ENCODE measurements at regions not wholly inside any gene's neighbourhood (a gene's known extent, or its start where the extent isn't known, plus 50 kb on each side); places are given as distances from the start of the nearest gene placed in this dataset.
"Not testable (repeated sequence)": the region's sequence is repeated elsewhere in the genome, so short reads cannot be mapped to it uniquely, and the experiment has no call there.

- no peaks in the 10 kb centered on the region for H3K27me3 ChIP-seq (ENCODE audit: control insufficient read depth in 3 of 3, insufficient read depth in 3 of 3, low read length in 3 of 3)
- H3K4me1 ChIP-seq (ENCODE audit: control insufficient read depth in 3 of 3, insufficient read depth in 3 of 3, low read length in 3 of 3): peaks cover 0 to 1% (median 1%) of the 10 kb centered on the region in 3 donors
- no peaks in the 10 kb centered on the region for H3K9me3 ChIP-seq (ENCODE audit: control insufficient read depth in 3 of 3, low read length in 3 of 3)
- no peak overlapping the region for H3K9ac ChIP-seq (ENCODE audit: low read depth in 1 of 3, low read length in 3 of 3)
- H3K36me3 ChIP-seq (ENCODE audit: control insufficient read depth in 3 of 3, insufficient read depth in 3 of 3, low read length in 3 of 3): no peaks in the 10 kb centered on the region
- H3K27ac ChIP-seq (ENCODE audit: low read depth, low read length): no peak overlapping the region
- H3K4me3 ChIP-seq (ENCODE audit: low read length in 3 of 3): no peak overlapping the region
These were observed 283.4 kb upstream of the KLF4 start for GRCh38 chr9:107772988-107773387.

DNA sequence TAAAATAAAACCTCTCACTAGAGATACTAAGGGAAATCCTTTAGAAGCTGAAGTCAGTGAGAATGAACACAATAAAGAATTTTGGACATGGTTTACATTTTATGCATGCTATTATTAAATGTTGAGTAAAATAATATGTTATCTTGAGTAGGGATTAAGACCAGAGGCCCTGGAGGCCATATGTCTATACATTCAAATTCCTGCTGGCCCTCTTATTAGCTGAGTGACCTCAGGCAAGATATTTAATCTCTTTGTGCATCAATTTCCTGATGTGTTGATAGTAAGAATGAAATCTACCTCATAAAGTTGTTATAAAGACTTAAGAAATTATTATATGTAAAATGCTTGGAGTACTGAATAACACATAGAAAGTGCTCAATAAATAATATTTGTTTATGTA is 281.1 kb upstream of the KLF4 start:
- Histone ChIP-seq H3K9me3 (ENCODE audit: control insufficient read depth in 3 of 3, low read length in 3 of 3) (no peaks in the 10 kb centered on the region), H3K27ac (ENCODE audit: low read depth, low read length) (no peak overlapping the region), H3K27me3 (ENCODE audit: control insufficient read depth in 3 of 3, insufficient read depth in 3 of 3, low read length in 3 of 3) (no peaks in the 10 kb centered on the region), H3K4me3 (ENCODE audit: low read length in 3 of 3) (no peak overlapping the region), H3K4me1 (ENCODE audit: control insufficient read depth in 3 of 3, insufficient read depth in 3 of 3, low read length in 3 of 3) (peaks cover 0 to 8% (median 2%) of the 10 kb centered on the region in 3 donors), H3K36me3 (ENCODE audit: control insufficient read depth in 3 of 3, insufficient read depth in 3 of 3, low read length in 3 of 3) (no peaks in the 10 kb centered on the region), H3K9ac (ENCODE audit: low read depth in 1 of 3, low read length in 3 of 3) (no peak overlapping the region)

DNA sequence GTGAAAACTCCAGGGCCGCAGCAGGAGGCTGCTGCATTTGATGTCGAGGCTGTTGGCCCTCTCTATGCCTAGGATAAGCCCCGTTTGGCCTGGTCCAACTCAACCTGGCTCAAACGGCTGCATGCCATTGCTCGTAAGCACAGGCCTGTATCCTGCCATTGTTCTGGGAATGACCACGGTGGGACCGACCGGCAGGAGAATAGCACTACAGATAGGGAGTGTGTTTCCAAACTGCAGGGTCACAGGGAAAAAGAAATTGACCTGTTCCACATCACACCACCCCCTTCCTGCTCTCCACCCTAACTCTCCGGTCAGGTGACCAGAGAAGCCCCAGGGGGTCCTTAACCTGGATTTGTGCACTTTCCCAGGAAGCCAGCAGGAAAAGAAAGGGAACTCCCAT is 278.7 kb upstream of the KLF4 start:
- Histone ChIP-seq H3K9ac (ENCODE audit: low read depth in 1 of 3, low read length in 3 of 3) (no peak overlapping the region), H3K4me3 (ENCODE audit: low read length in 3 of 3) (no peak overlapping the region), H3K27ac (ENCODE audit: low read depth, low read length) (no peak overlapping the region), H3K9me3 (ENCODE audit: control insufficient read depth in 3 of 3, low read length in 3 of 3) (no peaks in the 10 kb centered on the region), H3K36me3 (ENCODE audit: control insufficient read depth in 3 of 3, insufficient read depth in 3 of 3, low read length in 3 of 3) (no peaks in the 10 kb centered on the region), H3K4me1 (ENCODE audit: control insufficient read depth in 3 of 3, insufficient read depth in 3 of 3, low read length in 3 of 3) (peaks cover 0 to 8% (median 2%) of the 10 kb centered on the region in 3 donors), H3K27me3 (ENCODE audit: control insufficient read depth in 3 of 3, insufficient read depth in 3 of 3, low read length in 3 of 3) (no peaks in the 10 kb centered on the region)

- Histone ChIP-seq H3K9ac (ENCODE audit: low read depth in 1 of 3, low read length in 3 of 3) (no peak overlapping the region), H3K4me3 (ENCODE audit: low read length in 3 of 3) (no peak overlapping the region), H3K4me1 (ENCODE audit: control insufficient read depth in 3 of 3, insufficient read depth in 3 of 3, low read length in 3 of 3) (peaks cover 0 to 8% (median 2%) of the 10 kb centered on the region in 3 donors), H3K27me3 (ENCODE audit: control insufficient read depth in 3 of 3, insufficient read depth in 3 of 3, low read length in 3 of 3) (no peaks in the 10 kb centered on the region), H3K9me3 (ENCODE audit: control insufficient read depth in 3 of 3, low read length in 3 of 3) (no peaks in the 10 kb centered on the region), H3K36me3 (ENCODE audit: control insufficient read depth in 3 of 3, insufficient read depth in 3 of 3, low read length in 3 of 3) (no peaks in the 10 kb centered on the region), H3K27ac (ENCODE audit: low read depth, low read length) (no peak overlapping the region)
These were observed 278.1 kb upstream of the KLF4 start for GRCh38 chr9:107767711-107768110.

- H3K4me1 ChIP-seq (ENCODE audit: control insufficient read depth in 3 of 3, insufficient read depth in 3 of 3, low read length in 3 of 3): peaks cover 2 to 13% (median 4%) of the 10 kb centered on the region in 3 donors
- H3K9me3 ChIP-seq (ENCODE audit: control insufficient read depth in 3 of 3, low read length in 3 of 3); H3K27me3 ChIP-seq (ENCODE audit: control insufficient read depth in 3 of 3, insufficient read depth in 3 of 3, low read length in 3 of 3); H3K36me3 ChIP-seq (ENCODE audit: control insufficient read depth in 3 of 3, insufficient read depth in 3 of 3, low read length in 3 of 3); H3K4me3 ChIP-seq (ENCODE audit: low read length in 3 of 3); H3K27ac ChIP-seq (ENCODE audit: low read depth, low read length); H3K9ac ChIP-seq (ENCODE audit: low read depth in 1 of 3, low read length in 3 of 3): not testable (repeated sequence)
These were observed 273.9 kb upstream of the KLF4 start for GRCh38 chr9:107763469-107763868.

- Histone ChIP-seq H3K4me3 (ENCODE audit: low read length in 3 of 3) (no peak overlapping the region), H3K4me1 (ENCODE audit: control insufficient read depth in 3 of 3, insufficient read depth in 3 of 3, low read length in 3 of 3) (peaks cover 0 to 5% (median 4%) of the 10 kb centered on the region in 3 donors), H3K36me3 (ENCODE audit: control insufficient read depth in 3 of 3, insufficient read depth in 3 of 3, low read length in 3 of 3) (no peaks in the 10 kb centered on the region), H3K9me3 (ENCODE audit: control insufficient read depth in 3 of 3, low read length in 3 of 3) (no peaks in the 10 kb centered on the region), H3K9ac (ENCODE audit: low read depth in 1 of 3, low read length in 3 of 3) (no peak overlapping the region), H3K27me3 (ENCODE audit: control insufficient read depth in 3 of 3, insufficient read depth in 3 of 3, low read length in 3 of 3) (no peaks in the 10 kb centered on the region), H3K27ac (ENCODE audit: low read depth, low read length) (no peak overlapping the region)
These were observed 271.7 kb upstream of the KLF4 start for GRCh38 chr9:107761307-107761706.

DNA sequence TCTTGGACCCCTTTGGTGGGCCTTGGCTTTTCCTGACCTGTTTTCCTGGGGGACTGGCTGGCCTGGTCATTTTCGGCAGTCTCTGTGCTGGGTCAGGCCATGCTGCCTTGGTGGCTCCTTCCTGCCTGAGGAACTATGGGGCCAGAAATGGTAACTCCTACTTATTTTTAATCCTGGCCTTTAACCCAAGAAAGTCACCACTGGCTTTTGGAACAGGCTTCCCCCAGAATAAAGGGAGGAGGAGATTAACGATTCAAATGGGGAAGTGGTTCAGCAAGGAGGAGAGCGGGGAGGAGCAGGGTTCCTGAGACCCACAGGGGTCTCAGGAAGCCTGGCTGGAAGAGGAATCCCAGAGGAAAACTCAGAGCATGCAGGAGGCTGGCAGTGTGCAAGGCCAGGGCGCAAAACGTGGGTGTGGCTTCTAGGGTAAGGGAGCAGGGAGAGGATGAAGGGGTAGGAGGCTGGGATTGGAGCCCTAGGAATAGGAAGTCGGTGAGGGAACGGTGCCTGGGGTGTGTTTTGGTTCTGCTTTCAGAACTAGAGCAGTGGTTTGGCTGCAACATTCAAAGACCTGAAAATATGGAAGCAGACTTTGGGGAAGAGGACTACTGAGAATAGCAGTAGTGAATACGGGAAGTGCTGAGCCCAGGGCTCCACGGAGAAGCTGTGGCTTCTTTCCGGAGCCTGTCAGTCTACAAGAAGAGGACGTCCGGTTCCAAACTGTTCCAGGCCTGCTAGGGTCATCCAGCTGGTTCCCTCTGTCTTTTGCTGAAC is 271.1 kb upstream of the KLF4 start:
- Histone ChIP-seq H3K36me3 (ENCODE audit: control insufficient read depth in 3 of 3, insufficient read depth in 3 of 3, low read length in 3 of 3) (no peaks in the 10 kb centered on the region), H3K27me3 (ENCODE audit: control insufficient read depth in 3 of 3, insufficient read depth in 3 of 3, low read length in 3 of 3) (no peaks in the 10 kb centered on the region), H3K4me1 (ENCODE audit: control insufficient read depth in 3 of 3, insufficient read depth in 3 of 3, low read length in 3 of 3) (peaks cover 0 to 5% (median 4%) of the 10 kb centered on the region in 3 donors), H3K9me3 (ENCODE audit: control insufficient read depth in 3 of 3, low read length in 3 of 3) (no peaks in the 10 kb centered on the region), H3K4me3 (ENCODE audit: low read length in 3 of 3) (no peak overlapping the region), H3K9ac (ENCODE audit: low read depth in 1 of 3, low read length in 3 of 3) (no peak overlapping the region), H3K27ac (ENCODE audit: low read depth, low read length) (peak overlapping the region; percentile 42)

GRCh38 chr9:107759823-107760166 is 270.2 kb upstream of the KLF4 start:
- Histone ChIP-seq H3K9me3 (ENCODE audit: control insufficient read depth in 3 of 3, low read length in 3 of 3) (no peaks in the 10 kb centered on the region), H3K4me1 (ENCODE audit: control insufficient read depth in 3 of 3, insufficient read depth in 3 of 3, low read length in 3 of 3) (peaks cover 0 to 5% (median 4%) of the 10 kb centered on the region in 3 donors), H3K27ac (ENCODE audit: low read depth, low read length) (no peak overlapping the region), H3K36me3 (ENCODE audit: control insufficient read depth in 3 of 3, insufficient read depth in 3 of 3, low read length in 3 of 3) (no peaks in the 10 kb centered on the region), H3K4me3 (ENCODE audit: low read length in 3 of 3) (no peak overlapping the region), H3K27me3 (ENCODE audit: control insufficient read depth in 3 of 3, insufficient read depth in 3 of 3, low read length in 3 of 3) (no peaks in the 10 kb centered on the region), H3K9ac (ENCODE audit: low read depth in 1 of 3, low read length in 3 of 3) (no peak overlapping the region)

DNA sequence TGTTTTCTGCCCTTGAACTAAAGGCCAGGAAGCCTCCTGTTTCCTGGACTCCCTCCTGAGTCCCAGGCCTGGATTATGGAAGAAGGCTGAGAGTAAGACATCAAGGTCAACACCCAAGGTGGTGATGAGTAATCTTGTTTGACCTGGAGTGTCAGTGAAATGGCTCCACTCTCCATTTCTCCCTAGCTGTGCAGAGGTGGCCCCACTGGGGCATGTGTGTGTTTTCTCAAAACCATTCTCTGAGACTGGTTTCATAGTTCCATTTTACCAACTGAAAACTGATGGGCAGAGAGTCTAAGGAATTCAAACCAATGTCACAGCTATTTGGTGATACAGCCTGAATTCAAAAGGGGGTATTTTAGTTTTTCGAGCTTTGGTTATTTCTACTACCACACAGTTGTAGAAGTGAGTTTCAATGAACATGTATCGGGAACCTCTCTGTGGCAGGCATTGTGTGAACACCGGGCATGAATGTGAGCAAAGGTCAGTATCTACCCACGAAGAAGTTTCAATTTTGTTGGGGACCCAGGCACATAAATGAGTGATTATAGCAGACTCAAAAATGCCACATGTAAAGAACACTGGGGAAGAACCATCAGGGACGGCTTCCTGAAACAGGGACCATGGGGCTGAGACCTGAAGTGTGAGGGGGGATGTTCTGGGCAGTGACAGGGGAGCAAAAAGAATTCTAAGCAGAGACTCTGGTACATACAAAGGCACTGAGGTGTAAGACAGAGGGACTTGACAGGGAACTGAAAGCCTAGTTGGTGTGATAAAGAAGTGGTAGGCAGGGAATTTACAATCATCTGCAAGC is 269.6 kb upstream of the KLF4 start:
- Histone ChIP-seq H3K4me3 (ENCODE audit: low read length in 3 of 3) (no peak overlapping the region), H3K9me3 (ENCODE audit: control insufficient read depth in 3 of 3, low read length in 3 of 3) (no peaks in the 10 kb centered on the region), H3K4me1 (ENCODE audit: control insufficient read depth in 3 of 3, insufficient read depth in 3 of 3, low read length in 3 of 3) (peaks cover 0 to 5% (median 4%) of the 10 kb centered on the region in 3 donors), H3K27me3 (ENCODE audit: control insufficient read depth in 3 of 3, insufficient read depth in 3 of 3, low read length in 3 of 3) (no peaks in the 10 kb centered on the region), H3K9ac (ENCODE audit: low read depth in 1 of 3, low read length in 3 of 3) (no peak overlapping the region), H3K36me3 (ENCODE audit: control insufficient read depth in 3 of 3, insufficient read depth in 3 of 3, low read length in 3 of 3) (no peaks in the 10 kb centered on the region), H3K27ac (ENCODE audit: low read depth, low read length) (no peak overlapping the region)

GRCh38 chr9:107756091-107756490 is 266.5 kb upstream of the KLF4 start:
- Histone ChIP-seq H3K36me3 (ENCODE audit: control insufficient read depth in 3 of 3, insufficient read depth in 3 of 3, low read length in 3 of 3) (no peaks in the 10 kb centered on the region), H3K9ac (ENCODE audit: low read depth in 1 of 3, low read length in 3 of 3) (no peak overlapping the region), H3K27ac (ENCODE audit: low read depth, low read length) (no peak overlapping the region), H3K9me3 (ENCODE audit: control insufficient read depth in 3 of 3, low read length in 3 of 3) (no peaks in the 10 kb centered on the region), H3K4me3 (ENCODE audit: low read length in 3 of 3) (no peak overlapping the region), H3K27me3 (ENCODE audit: control insufficient read depth in 3 of 3, insufficient read depth in 3 of 3, low read length in 3 of 3) (no peaks in the 10 kb centered on the region), H3K4me1 (ENCODE audit: control insufficient read depth in 3 of 3, insufficient read depth in 3 of 3, low read length in 3 of 3) (peaks cover 12 to 17% (median 15%) of the 10 kb centered on the region in 3 donors)
